DND-41 (cell line): ENCODE measurements at regions not wholly inside any gene's neighbourhood (a gene's known extent, or its start where the extent isn't known, plus 50 kb on each side); places are given as distances from the start of the nearest gene placed in this dataset.
"Not testable (repeated sequence)": the region's sequence is repeated elsewhere in the genome, so short reads cannot be mapped to it uniquely, and the experiment has no call there.

Source experiments
- CTCF ChIP-seq: IDR thresholded peaks from 2 replicates; pipeline ENCODE4 v1.5.1; 2012; ENCODE audit warnings: borderline replicate concordance, low read length, moderate library complexity, mild to moderate bottlenecking; ENCODE audit not compliant: poor library complexity, severe bottlenecking; ENCODE audit errors: extremely low read depth
- EZH2 ChIP-seq: IDR thresholded peaks from 3 replicates; pipeline ENCODE4 v1.6.1; 2012; ENCODE audit warnings: borderline replicate concordance, low read depth, mild to moderate bottlenecking, moderate library complexity, low read length, inconsistent platforms; ENCODE audit not compliant: severe bottlenecking

GRCh38 chr9:27832108-27832507 lies 258.8 kb upstream of the C9orf72 start:
- not testable (repeated sequence) for TF ChIP-seq CTCF, EZH2
